ENCODE measurements at regions not wholly inside any gene's neighbourhood (a gene's known extent, or its start where the extent isn't known, plus 50 kb on each side); places are given as distances from the start of the nearest gene placed in this dataset.

DNA sequence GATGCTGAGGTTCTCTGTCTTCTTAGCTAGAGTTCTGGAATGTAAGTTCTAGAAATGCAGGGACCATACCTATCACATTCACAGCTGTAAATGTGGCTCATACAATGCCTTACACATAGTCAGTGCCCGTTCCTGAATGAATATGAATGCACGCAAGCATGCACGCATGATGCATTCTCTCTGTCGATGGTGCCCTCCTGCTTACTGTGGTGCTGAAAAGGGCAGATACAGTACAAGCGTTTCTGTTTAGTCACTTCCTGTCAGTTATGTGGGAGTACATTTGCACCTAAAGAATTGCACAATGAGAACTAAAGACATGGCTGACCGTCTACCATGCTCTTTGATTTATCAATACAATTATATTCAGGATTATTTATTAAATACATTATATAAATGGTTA, 152.2 kb upstream of the SOX4 start:
- H2AFZ ChIP-seq (ENCODE audit: insufficient read depth, low read depth, low read length, poor library complexity, severe bottlenecking) = no peak overlapping the region
- H3K4me1 ChIP-seq (ENCODE audit: control insufficient read depth in 2 of 2, insufficient read depth in 2 of 2, low read length in 2 of 2) = peaks cover 17 to 18% of the 10 kb centered on the region in 2 donors
- TF ChIP-seq, protein P1, sequence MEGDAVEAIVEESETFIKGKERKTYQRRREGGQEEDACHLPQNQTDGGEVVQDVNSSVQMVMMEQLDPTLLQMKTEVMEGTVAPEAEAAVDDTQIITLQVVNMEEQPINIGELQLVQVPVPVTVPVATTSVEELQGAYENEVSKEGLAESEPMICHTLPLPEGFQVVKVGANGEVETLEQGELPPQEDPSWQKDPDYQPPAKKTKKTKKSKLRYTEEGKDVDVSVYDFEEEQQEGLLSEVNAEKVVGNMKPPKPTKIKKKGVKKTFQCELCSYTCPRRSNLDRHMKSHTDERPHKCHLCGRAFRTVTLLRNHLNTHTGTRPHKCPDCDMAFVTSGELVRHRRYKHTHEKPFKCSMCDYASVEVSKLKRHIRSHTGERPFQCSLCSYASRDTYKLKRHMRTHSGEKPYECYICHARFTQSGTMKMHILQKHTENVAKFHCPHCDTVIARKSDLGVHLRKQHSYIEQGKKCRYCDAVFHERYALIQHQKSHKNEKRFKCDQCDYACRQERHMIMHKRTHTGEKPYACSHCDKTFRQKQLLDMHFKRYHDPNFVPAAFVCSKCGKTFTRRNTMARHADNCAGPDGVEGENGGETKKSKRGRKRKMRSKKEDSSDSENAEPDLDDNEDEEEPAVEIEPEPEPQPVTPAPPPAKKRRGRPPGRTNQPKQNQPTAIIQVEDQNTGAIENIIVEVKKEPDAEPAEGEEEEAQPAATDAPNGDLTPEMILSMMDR (IDR thresholded peaks at IDR 0.05) = no peak
- no peak for TF ChIP-seq EZH2 (IDR thresholded peaks at IDR 0.05; ENCODE audit: borderline replicate concordance, insufficient read depth, low read depth, low read length, poor library complexity, severe bottlenecking)
- Mint-ChIP-seq H3K4me1 (peaks cover 17% of the 10 kb centered on the region), H3K27me3 (no peaks in the 10 kb centered on the region), H3K27ac (no peak overlapping the region), H3K4me3 (no peak overlapping the region), H3K9me3 (ENCODE audit: insufficient read depth) (no peaks in the 10 kb centered on the region)
- 68% methylated on average over 4 of the region's 6 CpGs for WGBS (ENCODE audit: insufficient coverage)
- CTCF ChIA-PET = interaction anchor here (0.6 kb wide), 1 partner anchor 9 kb away, joined by 3 read pairs; no protein-coding TSS in a partner anchor
- POLR2A ChIA-PET = no interaction called here
- intact Hi-C loops (cut with micrococcal nuclease) = no loop called here
- no peak overlapping the region for H3K27ac ChIP-seq (ENCODE audit: low read length in 2 of 2)
- no peaks in the 10 kb centered on the region for H3K27me3 ChIP-seq (replicated peaks in 1 of 4; ENCODE audit: control extremely low read depth in 1 of 4, control insufficient read depth in 3 of 4, insufficient read depth in 4 of 4, low read length in 3 of 4)
- H3K79me2 ChIP-seq (ENCODE audit: control insufficient read depth, insufficient read depth, low read length) = no peaks in the 10 kb centered on the region
- H3K9ac ChIP-seq (ENCODE audit: low read length) = no peak overlapping the region
- H3K36me3 ChIP-seq (replicated peaks in 1 of 2; ENCODE audit: control extremely low read depth in 1 of 2, control insufficient read depth in 1 of 2, extremely low read depth in 1 of 2, insufficient read depth in 2 of 2, low read length in 1 of 2) = no peaks in the 10 kb centered on the region
- no peaks in the 10 kb centered on the region for H4K20me1 ChIP-seq (ENCODE audit: control insufficient read depth, insufficient read depth, low read length, poor library complexity, severe bottlenecking)
- no peak overlapping the region for H3K4me2 ChIP-seq (replicated peaks; ENCODE audit: low read depth, low read length, poor library complexity, severe bottlenecking)
- ATAC-seq (ENCODE audit: low read depth) = no peak
- no peaks in the 10 kb centered on the region for H3K9me3 ChIP-seq (ENCODE audit: control extremely low read depth in 1 of 3, control insufficient read depth in 2 of 3, insufficient read depth in 1 of 3, low read length in 2 of 3)
- H3K4me3 ChIP-seq (ENCODE audit: control extremely low read depth in 1 of 5, extremely low read depth in 1 of 5, insufficient read depth in 1 of 5, low read depth in 2 of 5, low read length in 4 of 5) = no peak overlapping the region
- no peak for DNase-seq

DNA sequence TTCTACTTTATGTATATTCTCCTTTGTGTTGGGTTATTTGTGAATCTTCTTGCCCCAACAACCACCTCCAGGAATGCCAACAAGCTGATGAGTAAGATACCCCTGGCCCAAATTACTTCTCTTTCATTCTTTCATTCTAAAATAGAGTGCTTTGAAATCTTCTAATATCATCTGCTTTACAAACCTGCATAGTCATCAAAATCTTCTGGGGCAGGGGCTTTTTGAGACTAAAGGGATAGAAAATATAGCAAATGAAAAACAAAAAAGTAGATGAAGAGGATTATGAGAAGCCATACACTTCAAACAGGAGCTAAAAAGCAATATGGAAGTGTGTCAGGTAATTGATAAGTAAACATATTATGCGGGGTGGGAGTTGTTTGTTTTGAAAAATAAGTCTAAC, 150.7 kb upstream of the SOX4 start:
- H3K9ac ChIP-seq (ENCODE audit: low read length) = no peak overlapping the region
- no peaks in the 10 kb centered on the region for H3K27me3 Mint-ChIP-seq
- DNase-seq (no peak), ATAC-seq (ENCODE audit: low read depth) (no peak)
- TF ChIP-seq, protein P1 (IDR thresholded peaks at IDR 0.05) = no peak
- no peak for TF ChIP-seq EZH2 (IDR thresholded peaks at IDR 0.05; ENCODE audit: borderline replicate concordance, insufficient read depth, low read depth, low read length, poor library complexity, severe bottlenecking)
- H3K4me3 ChIP-seq (ENCODE audit: control extremely low read depth in 1 of 5, extremely low read depth in 1 of 5, insufficient read depth in 1 of 5, low read depth in 2 of 5, low read length in 4 of 5) = no peak overlapping the region
- CTCF ChIA-PET = no interaction called here
- POLR2A ChIA-PET = no interaction called here
- H3K9me3 Mint-ChIP-seq (ENCODE audit: insufficient read depth) = no peaks in the 10 kb centered on the region
- intact Hi-C loops (cut with micrococcal nuclease) = no loop called here
- H3K9me3 ChIP-seq (ENCODE audit: control extremely low read depth in 1 of 3, control insufficient read depth in 2 of 3, insufficient read depth in 1 of 3, low read length in 2 of 3) = no peaks in the 10 kb centered on the region
- H3K79me2 ChIP-seq (ENCODE audit: control insufficient read depth, insufficient read depth, low read length) = no peaks in the 10 kb centered on the region
- no peaks in the 10 kb centered on the region for H3K27me3 ChIP-seq (replicated peaks in 1 of 4; ENCODE audit: control extremely low read depth in 1 of 4, control insufficient read depth in 3 of 4, insufficient read depth in 4 of 4, low read length in 3 of 4)
- H3K4me1 Mint-ChIP-seq = peaks cover 17% of the 10 kb centered on the region
- H4K20me1 ChIP-seq (ENCODE audit: control insufficient read depth, insufficient read depth, low read length, poor library complexity, severe bottlenecking) = no peaks in the 10 kb centered on the region
- no peak overlapping the region for H3K27ac Mint-ChIP-seq
- H3K4me3 Mint-ChIP-seq = no peak overlapping the region
- no peak overlapping the region for H3K27ac ChIP-seq (ENCODE audit: low read length in 2 of 2)
- no peak overlapping the region for H2AFZ ChIP-seq (ENCODE audit: insufficient read depth, low read depth, low read length, poor library complexity, severe bottlenecking)
- no CpG with 5 or more reads among the region's 1 CpG for WGBS (ENCODE audit: insufficient coverage)
- H3K4me1 ChIP-seq (ENCODE audit: control insufficient read depth in 2 of 2, insufficient read depth in 2 of 2, low read length in 2 of 2) = peaks cover 14 to 18% of the 10 kb centered on the region in 2 donors
- H3K36me3 ChIP-seq (replicated peaks in 1 of 2; ENCODE audit: control extremely low read depth in 1 of 2, control insufficient read depth in 1 of 2, extremely low read depth in 1 of 2, insufficient read depth in 2 of 2, low read length in 1 of 2) = no peaks in the 10 kb centered on the region
- H3K4me2 ChIP-seq (replicated peaks; ENCODE audit: low read depth, low read length, poor library complexity, severe bottlenecking) = no peak overlapping the region

Data from B cell (primary cell).